Prostate gland (tissue), 2 donors: ENCODE measurements at regions not wholly inside any gene's neighbourhood (a gene's known extent, or its start where the extent isn't known, plus 50 kb on each side); places are given as distances from the start of the nearest gene placed in this dataset.

Experiments
- POLR2A ChIP-seq: fragments of 450-650 bp; IDR thresholded peaks from one replicate; pipeline ENCODE4 v1.6.1; 2016; ENCODE audit warnings: antibody characterized with exemption, mild to moderate bottlenecking
- POLR2AphosphoS5 ChIP-seq: sonication (generic); formaldehyde crosslinking; IDR thresholded peaks from one replicate; pipeline ENCODE4 v1.6.1; 2017; ENCODE audit warnings: antibody characterized with exemption
- TF ChIP-seq, protein P1 (sequence below), 4 experiments: fragments of 200-600 bp in 2 of 4; fragments of 450-650 bp in 2 of 4; sonication (generic) in 2 of 4; IDR thresholded peaks; 1 replicate in 3 of 4; 2 replicates in 1 of 4; pipeline ENCODE4 v1.5.1; 2016 to 2019; ENCODE audit warnings: antibody characterized with exemption in 4 of 4, mild to moderate bottlenecking in 2 of 4, moderate library complexity in 2 of 4

GRCh38 chr10:101301111-101301731, 52.7 kb upstream of the BTRC start:
- TF ChIP-seq, protein P1, sequence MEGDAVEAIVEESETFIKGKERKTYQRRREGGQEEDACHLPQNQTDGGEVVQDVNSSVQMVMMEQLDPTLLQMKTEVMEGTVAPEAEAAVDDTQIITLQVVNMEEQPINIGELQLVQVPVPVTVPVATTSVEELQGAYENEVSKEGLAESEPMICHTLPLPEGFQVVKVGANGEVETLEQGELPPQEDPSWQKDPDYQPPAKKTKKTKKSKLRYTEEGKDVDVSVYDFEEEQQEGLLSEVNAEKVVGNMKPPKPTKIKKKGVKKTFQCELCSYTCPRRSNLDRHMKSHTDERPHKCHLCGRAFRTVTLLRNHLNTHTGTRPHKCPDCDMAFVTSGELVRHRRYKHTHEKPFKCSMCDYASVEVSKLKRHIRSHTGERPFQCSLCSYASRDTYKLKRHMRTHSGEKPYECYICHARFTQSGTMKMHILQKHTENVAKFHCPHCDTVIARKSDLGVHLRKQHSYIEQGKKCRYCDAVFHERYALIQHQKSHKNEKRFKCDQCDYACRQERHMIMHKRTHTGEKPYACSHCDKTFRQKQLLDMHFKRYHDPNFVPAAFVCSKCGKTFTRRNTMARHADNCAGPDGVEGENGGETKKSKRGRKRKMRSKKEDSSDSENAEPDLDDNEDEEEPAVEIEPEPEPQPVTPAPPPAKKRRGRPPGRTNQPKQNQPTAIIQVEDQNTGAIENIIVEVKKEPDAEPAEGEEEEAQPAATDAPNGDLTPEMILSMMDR (IDR thresholded peaks at IDR 0.05): peak in 3 of 4 experiments; percentile 42 to 58 (median 54)
- TF ChIP-seq POLR2AphosphoS5: no peak
- TF ChIP-seq POLR2A: no peak
